Inflammatory macrophage (primary cell): ENCODE measurements at regions not wholly inside any gene's neighbourhood (a gene's known extent, or its start where the extent isn't known, plus 50 kb on each side); places are given as distances from the start of the nearest gene placed in this dataset.

Source experiments
- DNase-seq, 2 donors: peaks; one replicate each; pipeline ENCODE4 v3.0.0-alpha.2; 2020 to 2022

DNA sequence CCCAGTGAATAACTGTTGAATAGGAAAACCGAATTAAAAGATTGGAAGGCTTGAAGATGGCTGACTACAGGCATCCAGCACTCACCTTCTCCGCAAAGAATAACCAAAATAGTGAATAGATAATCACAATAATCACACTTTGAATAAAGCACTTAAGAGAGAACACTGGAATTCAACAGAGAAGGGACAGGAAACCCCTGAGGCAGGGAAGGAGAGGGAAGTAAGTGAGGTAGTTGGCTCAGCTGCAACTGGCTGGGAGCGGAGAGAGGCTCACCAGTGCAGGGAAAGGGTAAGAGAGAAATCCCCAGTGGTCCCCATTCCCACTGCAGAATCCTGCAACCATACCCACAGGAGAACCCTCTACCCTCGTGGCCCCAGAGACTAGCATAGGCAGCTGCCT lies 246.6 kb upstream of the NCKAP5 start:
- DNase-seq: no peak

DNA sequence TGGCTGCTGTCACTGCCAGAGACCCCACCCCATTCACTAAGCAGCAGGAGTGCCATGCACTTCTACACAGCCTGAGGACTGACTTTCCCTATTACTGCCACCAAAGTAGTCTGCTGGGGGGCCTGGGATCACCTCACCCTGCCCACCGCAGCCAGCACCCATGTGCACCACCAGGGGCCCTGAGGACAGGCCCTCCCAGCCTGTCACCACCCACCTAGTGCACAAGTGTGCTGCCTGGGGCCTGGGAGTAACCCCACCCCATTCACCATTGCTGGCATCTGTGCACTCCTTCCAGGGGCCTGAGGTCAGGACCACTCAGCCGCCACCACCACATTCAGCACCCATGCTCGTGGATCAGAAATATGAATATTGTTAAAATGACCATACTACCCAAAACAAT lies 247.8 kb upstream of the NCKAP5 start:
- DNase-seq: no peak

DNA sequence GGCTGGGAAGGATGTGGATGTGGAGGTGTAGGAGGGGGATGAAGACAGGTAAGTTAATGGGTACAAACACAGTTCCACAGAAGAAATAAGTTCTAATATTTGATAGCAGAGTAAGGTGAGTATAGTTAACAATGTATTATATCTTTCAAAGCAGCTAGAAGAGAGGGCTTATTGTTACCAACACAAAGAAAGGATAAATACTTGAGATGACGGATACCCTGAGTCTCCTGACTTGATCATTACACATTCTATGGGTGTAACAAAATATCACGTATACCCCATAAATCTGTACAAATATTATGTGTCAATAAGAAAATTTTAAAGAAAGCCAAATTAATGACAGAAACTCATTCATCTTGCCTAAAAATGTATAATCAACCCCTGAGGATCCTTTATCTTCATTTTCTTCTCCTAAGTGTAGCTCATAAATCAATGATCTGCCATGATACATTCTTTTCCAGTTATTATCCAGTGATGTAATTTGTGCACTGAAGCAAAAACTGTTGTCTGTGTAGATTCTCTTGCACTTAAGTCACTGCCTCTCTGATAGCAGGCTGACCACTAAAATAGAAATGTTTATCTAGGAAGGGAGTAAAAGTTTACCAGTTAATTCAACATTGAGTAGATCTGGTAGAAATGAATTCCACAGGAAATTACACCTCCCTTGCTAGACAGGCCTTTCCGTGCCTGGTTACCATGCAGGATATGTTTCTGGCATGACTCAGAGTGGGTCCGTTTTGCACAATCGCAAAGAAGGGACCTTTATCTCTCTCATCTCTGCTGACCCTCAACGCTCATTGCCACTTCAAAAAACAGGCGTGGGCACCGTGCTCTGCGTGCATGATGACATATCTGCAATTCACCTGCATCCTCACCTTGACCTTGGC lies 249.7 kb upstream of the NCKAP5 start:
- DNase-seq: no peak

DNA sequence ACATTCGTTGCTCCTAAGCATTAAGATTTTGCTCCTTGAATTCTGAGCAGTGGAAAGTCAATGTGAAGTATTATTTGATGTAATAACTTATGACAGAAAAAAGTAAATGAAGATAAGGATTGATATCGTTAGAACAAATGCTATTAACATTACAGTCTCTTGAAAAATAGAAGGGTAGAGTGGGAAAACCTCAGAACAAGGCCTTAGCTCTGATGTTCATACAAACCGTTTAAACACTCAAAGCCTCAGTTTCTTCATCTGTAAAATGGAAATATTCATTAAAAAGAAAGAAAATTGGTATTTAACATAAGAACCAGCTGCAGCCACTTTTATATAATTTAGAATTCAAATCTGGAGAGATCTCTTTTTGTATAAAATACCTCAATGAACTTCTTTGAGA lies 250.4 kb upstream of the NCKAP5 start:
- no peak for DNase-seq

- DNase-seq: no peak
These were observed 251.6 kb upstream of the NCKAP5 start for GRCh38 chr2:133819906-133820305.

GRCh38 chr2:133821107-133821760 lies 253.0 kb upstream of the NCKAP5 start:
- no peak for DNase-seq

- DNase-seq: no peak
These were observed 254.4 kb upstream of the NCKAP5 start for GRCh38 chr2:133822517-133823225.

- no peak for DNase-seq
These were observed 254.9 kb upstream of the NCKAP5 start for GRCh38 chr2:133823226-133823550.

DNA sequence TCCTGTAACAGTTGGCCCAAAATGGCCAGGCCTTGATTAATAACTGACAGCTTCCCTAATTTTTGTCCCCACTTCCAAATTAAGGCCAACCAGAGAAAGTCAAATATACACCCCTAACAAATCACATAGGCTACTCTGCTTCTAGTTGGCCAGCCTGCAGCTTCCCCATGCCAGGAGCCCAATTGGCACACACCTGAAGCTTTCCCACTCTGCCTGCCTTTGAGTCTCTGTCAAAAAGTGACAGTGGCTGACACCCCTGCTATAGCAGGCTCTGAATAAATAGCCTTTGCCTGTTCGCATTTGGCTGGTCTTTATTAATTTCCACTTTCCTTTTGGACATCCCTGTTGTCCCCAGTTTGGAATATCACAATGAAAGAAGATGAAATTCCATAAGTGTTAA lies 256.6 kb upstream of the NCKAP5 start:
- no peak for DNase-seq

- DNase-seq: no peak
These were observed 257.5 kb upstream of the NCKAP5 start for GRCh38 chr2:133825778-133826177.

DNA sequence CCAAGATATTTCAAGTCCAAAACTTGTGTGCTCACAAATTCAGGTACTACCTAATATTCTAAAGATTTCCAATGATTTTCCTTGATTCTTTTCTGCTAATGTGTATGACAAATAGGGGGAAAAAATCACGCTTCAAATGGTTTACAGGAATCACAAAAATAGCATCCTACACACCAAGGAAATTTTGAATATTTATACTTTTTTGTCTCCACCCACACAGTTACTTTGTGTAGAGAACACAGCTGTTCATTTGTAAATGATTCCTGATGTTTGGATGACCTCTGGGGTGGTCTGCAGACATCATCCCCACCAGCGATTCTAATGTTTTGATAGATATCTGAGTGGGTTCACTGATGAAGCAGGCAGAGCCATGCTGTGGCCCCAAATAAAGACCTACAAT lies 260.6 kb upstream of the NCKAP5 start:
- no peak for DNase-seq

- no peak for DNase-seq
These were observed 261.3 kb upstream of the NCKAP5 start for GRCh38 chr2:133829450-133830020.

- DNase-seq: no peak
These were observed 265.5 kb upstream of the NCKAP5 start for GRCh38 chr2:133833746-133834145.

DNA sequence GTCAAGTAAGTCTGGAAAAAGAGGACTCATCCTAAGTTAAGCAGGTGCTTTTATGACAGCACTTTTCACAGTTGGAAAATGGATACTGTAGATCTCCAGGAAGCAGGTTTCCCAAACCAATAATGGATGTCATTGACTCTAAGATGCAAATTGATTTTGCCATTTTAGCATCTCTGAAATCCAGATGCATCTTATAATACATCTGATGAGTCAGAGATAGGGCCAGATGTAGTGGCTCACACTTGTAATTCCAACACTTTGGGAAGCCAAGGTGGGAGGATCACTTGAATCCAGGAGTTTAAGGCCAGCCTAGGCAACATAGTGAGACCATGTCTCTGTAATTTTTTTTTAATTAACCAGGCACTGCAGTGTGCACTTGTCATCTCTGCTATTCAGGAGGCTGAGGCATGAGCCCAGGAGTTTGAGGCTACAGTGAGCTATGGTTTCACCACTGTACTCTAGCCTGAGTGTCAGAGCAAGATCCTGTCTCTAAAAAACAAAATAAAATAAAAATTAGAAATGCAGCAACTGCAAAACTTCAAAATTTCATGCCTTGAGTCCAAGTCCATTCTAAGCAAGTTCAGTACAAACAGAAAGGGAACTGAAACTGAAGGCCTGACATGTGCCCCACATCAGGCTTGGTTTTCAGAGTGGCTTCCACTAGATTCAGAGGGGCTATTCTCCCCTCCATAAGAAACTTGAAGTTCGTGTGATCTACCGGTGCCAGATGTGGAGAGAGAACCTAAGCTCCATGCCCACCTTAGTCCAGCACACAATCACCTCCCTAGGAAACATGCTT lies 267.8 kb upstream of the NCKAP5 start:
- DNase-seq: no peak

DNA sequence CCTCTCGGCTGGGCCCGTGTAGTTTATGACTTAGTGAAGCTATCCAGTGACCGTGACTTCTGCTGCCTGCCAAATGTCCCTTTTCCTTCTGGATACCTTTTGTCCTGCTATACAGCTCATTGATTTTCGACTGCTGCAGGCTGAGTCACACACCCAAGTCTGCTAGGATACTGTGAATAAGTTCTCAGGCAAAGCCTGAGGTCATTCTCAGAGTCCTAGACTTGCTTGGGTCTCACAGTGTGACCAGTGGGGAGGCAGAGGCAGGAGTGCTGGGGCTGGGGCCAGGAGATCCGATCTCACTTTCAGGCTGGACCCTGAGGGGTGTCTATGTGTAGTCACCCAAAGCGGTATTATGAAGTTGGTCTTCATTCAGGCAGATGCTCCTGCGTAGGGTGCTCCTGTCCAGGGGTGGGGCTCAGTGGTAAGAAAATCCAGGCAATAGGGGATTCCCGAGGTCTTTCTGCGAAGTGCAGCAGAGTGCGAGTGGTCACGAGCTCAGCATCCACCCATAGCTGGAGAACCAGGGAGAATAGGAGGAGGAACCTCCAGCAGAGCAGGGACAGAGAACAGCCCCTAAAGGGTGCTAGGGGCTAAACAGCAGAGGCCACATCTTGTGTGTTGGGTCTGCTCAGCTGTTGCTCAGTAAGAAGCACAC lies 268.6 kb upstream of the NCKAP5 start:
- DNase-seq: no peak

DNA sequence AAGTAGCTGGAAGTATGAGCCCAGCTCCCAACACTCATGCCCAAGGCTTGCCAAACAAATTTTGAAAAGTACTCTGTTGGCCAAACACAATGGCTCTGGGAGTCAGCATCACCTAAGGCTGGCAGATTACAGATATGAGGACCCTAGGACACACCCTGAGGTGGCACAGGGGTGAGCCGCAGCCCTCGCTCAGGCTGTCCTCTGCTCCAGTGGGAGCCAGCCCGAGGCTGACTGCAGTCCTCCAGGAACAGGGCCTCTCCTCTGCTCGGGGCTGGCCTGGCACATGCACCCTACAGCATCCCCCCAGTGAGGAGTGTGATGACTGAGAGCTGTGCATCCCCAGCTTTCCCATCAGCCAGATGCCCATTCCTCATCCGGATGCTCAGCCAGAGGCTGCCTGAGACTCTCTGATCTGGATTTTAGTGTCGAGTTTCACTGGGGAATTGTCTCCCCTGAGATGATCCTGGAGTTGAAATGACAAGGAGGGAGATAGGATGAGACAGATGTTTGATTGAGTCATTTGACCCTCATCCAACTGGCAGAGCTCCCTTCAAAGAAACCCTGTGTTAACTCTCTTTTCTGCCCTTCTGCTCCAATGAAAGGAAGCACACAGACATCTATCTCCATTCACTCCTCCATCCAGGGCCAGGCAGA lies 269.3 kb upstream of the NCKAP5 start:
- no peak for DNase-seq

GRCh38 chr2:133838642-133839365 lies 270.5 kb upstream of the NCKAP5 start:
- DNase-seq: no peak

GRCh38 chr2:133839677-133840076 lies 271.4 kb upstream of the NCKAP5 start:
- DNase-seq: no peak

GRCh38 chr2:133840761-133841160 lies 272.5 kb upstream of the NCKAP5 start:
- DNase-seq: no peak

DNA sequence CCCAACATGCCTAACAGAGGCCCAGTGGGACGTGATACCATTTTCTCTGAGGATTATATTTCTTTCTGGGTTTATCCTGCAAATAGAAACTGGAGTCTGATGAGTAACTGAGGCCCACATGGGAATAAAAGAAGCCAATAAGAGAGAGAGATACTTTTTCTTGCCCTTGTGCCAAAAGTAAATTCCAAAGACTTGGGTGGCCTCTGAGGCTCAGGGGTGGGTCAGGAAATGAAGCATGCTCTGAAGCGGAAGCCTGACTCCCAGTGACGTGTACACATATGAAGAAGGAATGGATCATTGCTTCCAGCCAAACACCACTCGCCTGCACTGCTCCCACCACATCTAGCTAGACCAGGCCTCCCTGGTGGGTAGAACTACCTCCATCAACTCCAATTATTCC lies 273.6 kb upstream of the NCKAP5 start:
- no peak for DNase-seq

DNA sequence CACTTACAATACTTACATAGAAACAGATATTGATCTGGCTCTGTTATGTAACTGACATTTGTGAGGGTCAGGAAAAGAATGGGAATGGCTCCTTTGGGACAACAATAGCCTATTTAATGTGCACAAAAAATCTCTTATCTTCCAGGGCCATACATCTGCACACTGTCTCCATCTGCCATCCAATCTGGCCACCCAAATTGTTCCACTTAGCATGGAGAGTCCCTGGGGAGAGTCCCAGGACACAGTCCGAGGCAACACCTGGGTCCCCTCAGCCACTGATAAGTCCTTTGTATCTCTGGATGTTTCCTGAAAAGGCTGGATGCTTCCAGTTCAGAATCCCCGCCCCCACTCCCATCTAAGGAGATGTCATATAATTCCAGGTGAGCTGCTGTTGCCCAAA lies 274.2 kb upstream of the NCKAP5 start:
- DNase-seq: no peak
